Cardiac septum (tissue), 1 donor: ENCODE measurements at regions not wholly inside any gene's neighbourhood (a gene's known extent, or its start where the extent isn't known, plus 50 kb on each side); places are given as distances from the start of the nearest gene placed in this dataset.

Experiments
- DNase-seq: peaks from one replicate; pipeline ENCODE4 v3.0.0-alpha.2; 2020; ENCODE audit warnings: low spot score
- intact Hi-C: fragments of 100-400 bp; cut with DNase I; formaldehyde crosslinking; loops from one replicate; pipeline ENCODE4 v1.14.0; 2022
- donor health status: DM: no; HTN: no; CAD: no.

- DNase-seq = no peak
- intact Hi-C loops = no loop called here
These were observed 428.7 kb upstream of the TNP1 start for GRCh38 chr2:217288472-217289063.

GRCh38 chr2:217286833-217287232 lies 427.0 kb upstream of the TNP1 start:
- no peak for DNase-seq
- intact Hi-C loops = no loop called here

- no peak for DNase-seq
- intact Hi-C loops = no loop called here
These were observed 426.1 kb upstream of the TNP1 start for GRCh38 chr2:217285926-217286325.

- DNase-seq = no peak
- intact Hi-C loops = no loop called here
These were observed 423.6 kb upstream of the TNP1 start for GRCh38 chr2:217283460-217283859.

- intact Hi-C loops = no loop called here
- DNase-seq = no peak
These were observed 422.7 kb upstream of the TNP1 start for GRCh38 chr2:217282531-217282930.

- intact Hi-C loops = loop anchor here (5.0 kb wide), 1 partner anchor 582 kb away; the partner anchor contains the start of gene IGFBP5
- no peak for DNase-seq
These were observed 419.7 kb upstream of the TNP1 start for GRCh38 chr2:217279556-217279955.

GRCh38 chr2:217279140-217279539 lies 419.3 kb upstream of the TNP1 start:
- no peak for DNase-seq
- intact Hi-C loops = loop anchor here (5.0 kb wide), 1 partner anchor 582 kb away; the partner anchor contains the start of gene IGFBP5

GRCh38 chr2:217277646-217278398 lies 418.0 kb upstream of the TNP1 start:
- intact Hi-C loops = loop anchor here (5.0 kb wide), 1 partner anchor 581 kb away; the partner anchor contains the start of gene IGFBP5
- no peak for DNase-seq

- no peak for DNase-seq
- intact Hi-C loops = loop anchor here (5.0 kb wide), 1 partner anchor 579 kb away; the partner anchor contains the start of gene IGFBP5
These were observed 416.6 kb upstream of the TNP1 start for GRCh38 chr2:217276433-217276832.

GRCh38 chr2:217275091-217275490 lies 415.2 kb upstream of the TNP1 start:
- DNase-seq = no peak
- intact Hi-C loops = loop anchor here (5.0 kb wide), 1 partner anchor 578 kb away; the partner anchor contains the start of gene IGFBP5

GRCh38 chr2:217274578-217274977 lies 414.7 kb upstream of the TNP1 start:
- intact Hi-C loops = no loop called here
- no peak for DNase-seq

GRCh38 chr2:217273851-217274250 lies 414.0 kb upstream of the TNP1 start:
- no peak for DNase-seq
- intact Hi-C loops = no loop called here

- DNase-seq = no peak
- intact Hi-C loops = no loop called here
These were observed 413.3 kb upstream of the TNP1 start for GRCh38 chr2:217273162-217273561.

- no peak for DNase-seq
- intact Hi-C loops = no loop called here
These were observed 411.9 kb upstream of the TNP1 start for GRCh38 chr2:217271813-217272212.

- DNase-seq = no peak
- intact Hi-C loops = no loop called here
These were observed 410.7 kb upstream of the TNP1 start for GRCh38 chr2:217270485-217271121.

GRCh38 chr2:217269701-217270484 lies 410.0 kb upstream of the TNP1 start:
- DNase-seq = no peak
- intact Hi-C loops = no loop called here

- intact Hi-C loops = no loop called here
- DNase-seq = no peak
These were observed 409.1 kb upstream of the TNP1 start for GRCh38 chr2:217268978-217269377.

GRCh38 chr2:217267758-217268157 lies 407.9 kb upstream of the TNP1 start:
- no peak for DNase-seq
- intact Hi-C loops = no loop called here

GRCh38 chr2:217263756-217264155 lies 403.9 kb upstream of the TNP1 start:
- no peak for DNase-seq
- intact Hi-C loops = no loop called here

GRCh38 chr2:217262911-217263310 lies 403.0 kb upstream of the TNP1 start:
- intact Hi-C loops = no loop called here
- no peak for DNase-seq
